Inflammatory macrophage treated with lipopolysaccharide for 4 hours (primary cell): ENCODE measurements at regions not wholly inside any gene's neighbourhood (a gene's known extent, or its start where the extent isn't known, plus 50 kb on each side); places are given as distances from the start of the nearest gene placed in this dataset.
A peak's percentile ranks its signal among the peaks of the same experiment; 100 is the strongest.

ENCODE experiments used
- DNase-seq: peaks from one replicate; pipeline ENCODE4 v3.0.0-alpha.2; 2020

GRCh38 chr19:31402529-31403316, 53.5 kb upstream of the TSHZ3 start:
- DNase-seq: no peak

GRCh38 chr19:31406106-31406505, 56.9 kb upstream of the TSHZ3 start:
- DNase-seq: no peak

- DNase-seq: peak; percentile 65
Measured at GRCh38 chr19:31408460-31409124, 59.4 kb upstream of the TSHZ3 start.

- no peak for DNase-seq
Measured at GRCh38 chr19:31413353-31413752, 64.1 kb upstream of the TSHZ3 start.

- no peak for DNase-seq
Measured at GRCh38 chr19:31415322-31415721, 66.1 kb upstream of the TSHZ3 start.

- no peak for DNase-seq
Measured at GRCh38 chr19:31416548-31416947, 67.3 kb upstream of the TSHZ3 start.

GRCh38 chr19:31418055-31418454, 68.8 kb upstream of the TSHZ3 start:
- DNase-seq: no peak

- DNase-seq: no peak
Measured at GRCh38 chr19:31418692-31419430, 69.6 kb upstream of the TSHZ3 start.

- no peak for DNase-seq
Measured at GRCh38 chr19:31419871-31420445, 70.7 kb upstream of the TSHZ3 start.

- DNase-seq: no peak
Measured at GRCh38 chr19:31421082-31421481, 71.8 kb upstream of the TSHZ3 start.

- no peak for DNase-seq
Measured at GRCh38 chr19:31421856-31422255, 72.6 kb upstream of the TSHZ3 start.

GRCh38 chr19:31423896-31424295, 74.7 kb upstream of the TSHZ3 start:
- DNase-seq: no peak

- DNase-seq: no peak
Measured at GRCh38 chr19:31424861-31425620, 75.8 kb upstream of the TSHZ3 start.

- DNase-seq: peak; percentile 3
Measured at GRCh38 chr19:31427857-31428256, 78.6 kb upstream of the TSHZ3 start.

GRCh38 chr19:31430381-31430780, 81.1 kb upstream of the TSHZ3 start:
- no peak for DNase-seq

- DNase-seq: no peak
Measured at GRCh38 chr19:31432201-31432810, 83.1 kb upstream of the TSHZ3 start.

GRCh38 chr19:31436121-31436776, 87.0 kb upstream of the TSHZ3 start:
- no peak for DNase-seq

GRCh38 chr19:31438401-31439269, 89.4 kb upstream of the TSHZ3 start:
- no peak for DNase-seq

- no peak for DNase-seq
Measured at GRCh38 chr19:31439270-31439573, 90.0 kb upstream of the TSHZ3 start.

- no peak for DNase-seq
Measured at GRCh38 chr19:31444931-31445330, 95.7 kb upstream of the TSHZ3 start.

- DNase-seq: no peak
Measured at GRCh38 chr19:31445406-31445805, 96.2 kb upstream of the TSHZ3 start.
